Body of pancreas (tissue), 4 donors: ENCODE measurements at regions not wholly inside any gene's neighbourhood (a gene's known extent, or its start where the extent isn't known, plus 50 kb on each side); places are given as distances from the start of the nearest gene placed in this dataset.

Source experiments
- CTCF ChIP-seq, 7 experiments: fragments of 450-650 bp in 4 of 7; fragments of 200-600 bp in 3 of 7; sonication (generic) in 3 of 7; IDR thresholded peaks; one replicate each; pipeline ENCODE4 v1.5.1; 2016 to 2019; ENCODE audit warnings: antibody characterized with exemption in 7 of 7
- POLR2A ChIP-seq, 3 donors: fragments of 450-650 bp; IDR thresholded peaks; one replicate each; pipeline ENCODE4 v1.6.1; 2016; ENCODE audit warnings: antibody characterized with exemption in 3 of 3, mild to moderate bottlenecking in 2 of 3

- TF ChIP-seq CTCF (IDR thresholded peaks at IDR 0.05) = no peak
- no peak for TF ChIP-seq POLR2A (IDR thresholded peaks at IDR 0.05)
Measured at GRCh38 chr14:100428727-100429126, 105.6 kb downstream of the SLC25A47 start.
